GM12892 (cell line): ENCODE measurements at regions not wholly inside any gene's neighbourhood (a gene's known extent, or its start where the extent isn't known, plus 50 kb on each side); places are given as distances from the start of the nearest gene placed in this dataset.

Experiments used
- POLR2A ChIP-seq: IDR thresholded peaks from 2 replicates; pipeline ENCODE4 v1.6.1; 2011; ENCODE audit warnings: low read depth, low read length, control low read depth
- POLR2AphosphoS5 ChIP-seq: IDR thresholded peaks from 2 replicates; pipeline ENCODE4 v1.6.1; 2011; ENCODE audit warnings: low read depth, low read length, control low read depth
- TAF1 ChIP-seq: IDR thresholded peaks from 2 replicates; pipeline ENCODE4 v1.6.1; 2011; ENCODE audit warnings: low read depth, mild to moderate bottlenecking, control low read depth, low read length, borderline replicate concordance

- no peak for TF ChIP-seq POLR2A
- no peak for TF ChIP-seq POLR2AphosphoS5
- TF ChIP-seq TAF1: no peak
These were observed 175.8 kb upstream of the HMGA2 start for GRCh38 chr12:65648461-65648860.
